Hypothalamus (tissue), 51 donors: ENCODE measurements at regions not wholly inside any gene's neighbourhood (a gene's known extent, or its start where the extent isn't known, plus 50 kb on each side); places are given as distances from the start of the nearest gene placed in this dataset.

ENCODE experiments used
- DNase-seq, 51 donors: peaks; one replicate each; lab custom pipeline; 2025; lab: John Stamatoyannopoulos, UW

- DNase-seq: no peak
These were observed 85.6 kb downstream of the FOXL1 start for GRCh38 chr16:86663685-86664521.

- DNase-seq: no peak
These were observed 86.4 kb downstream of the FOXL1 start for GRCh38 chr16:86664522-86665318.

GRCh38 chr16:86665319-86665675, 86.9 kb downstream of the FOXL1 start:
- DNase-seq: no peak

- no peak for DNase-seq
These were observed 87.6 kb downstream of the FOXL1 start for GRCh38 chr16:86665929-86666328.

- no peak for DNase-seq
These were observed 88.7 kb downstream of the FOXL1 start for GRCh38 chr16:86667035-86667434.

GRCh38 chr16:86668136-86668910, 90.0 kb downstream of the FOXL1 start:
- DNase-seq: no peak

GRCh38 chr16:86669285-86669805, 91.0 kb downstream of the FOXL1 start:
- DNase-seq: no peak

- DNase-seq: no peak
These were observed 91.8 kb downstream of the FOXL1 start for GRCh38 chr16:86669937-86670749.

GRCh38 chr16:86670750-86671234, 92.4 kb downstream of the FOXL1 start:
- DNase-seq: no peak

GRCh38 chr16:86671486-86672178, 93.3 kb downstream of the FOXL1 start:
- DNase-seq: no peak

GRCh38 chr16:86672179-86672863, 94.0 kb downstream of the FOXL1 start:
- no peak for DNase-seq

GRCh38 chr16:86673090-86673955, 95.0 kb downstream of the FOXL1 start:
- no peak for DNase-seq

- DNase-seq: no peak
These were observed 95.7 kb downstream of the FOXL1 start for GRCh38 chr16:86673956-86674453.

GRCh38 chr16:86676254-86676670, 97.9 kb downstream of the FOXL1 start:
- DNase-seq: no peak

GRCh38 chr16:86679490-86679889, 101.1 kb downstream of the FOXL1 start:
- no peak for DNase-seq

- no peak for DNase-seq
These were observed 101.8 kb downstream of the FOXL1 start for GRCh38 chr16:86680162-86680561.

GRCh38 chr16:86680661-86681030, 102.3 kb downstream of the FOXL1 start:
- DNase-seq: no peak
